ENCODE measurements at regions not wholly inside any gene's neighbourhood (a gene's known extent, or its start where the extent isn't known, plus 50 kb on each side); places are given as distances from the start of the nearest gene placed in this dataset.

DNA sequence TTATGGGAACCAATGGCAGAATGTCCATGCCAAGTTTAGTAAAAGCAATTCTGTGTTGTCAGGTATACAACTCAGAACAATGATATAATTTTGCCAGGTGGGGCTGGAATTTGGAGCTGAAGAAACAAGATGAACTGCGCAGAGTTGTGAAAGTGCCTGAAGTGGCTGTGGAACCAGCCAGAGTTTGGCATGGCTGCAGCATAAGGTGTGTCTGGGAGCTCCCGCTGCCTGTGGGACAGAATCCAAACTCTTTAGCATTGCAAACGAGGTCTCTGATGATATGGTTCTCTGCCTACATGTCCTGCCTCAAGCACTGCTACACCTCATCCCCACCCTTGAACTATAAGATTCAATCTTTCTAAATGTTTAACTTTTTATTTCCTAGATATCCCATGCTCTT lies 909.7 kb downstream of the EPHA4 start:
- no peak overlapping the region for H3K27ac Mint-ChIP-seq (ENCODE audit: low read depth)
- no peaks in the 10 kb centered on the region for H3K9me3 Mint-ChIP-seq
- H3K4me1 Mint-ChIP-seq: no peaks in the 10 kb centered on the region
- DNase-seq (ENCODE audit: low spot score in 2 of 2) (no peak), ATAC-seq (replicated peaks; ENCODE audit: extremely low read depth, poor library complexity, severe bottlenecking) (no peak)
- H3K36me3 Mint-ChIP-seq (ENCODE audit: insufficient read depth): peaks cover 1% of the 10 kb centered on the region
- H3K4me3 Mint-ChIP-seq: no peak overlapping the region
- H3K27me3 Mint-ChIP-seq: peaks cover 34% of the 10 kb centered on the region

DNA sequence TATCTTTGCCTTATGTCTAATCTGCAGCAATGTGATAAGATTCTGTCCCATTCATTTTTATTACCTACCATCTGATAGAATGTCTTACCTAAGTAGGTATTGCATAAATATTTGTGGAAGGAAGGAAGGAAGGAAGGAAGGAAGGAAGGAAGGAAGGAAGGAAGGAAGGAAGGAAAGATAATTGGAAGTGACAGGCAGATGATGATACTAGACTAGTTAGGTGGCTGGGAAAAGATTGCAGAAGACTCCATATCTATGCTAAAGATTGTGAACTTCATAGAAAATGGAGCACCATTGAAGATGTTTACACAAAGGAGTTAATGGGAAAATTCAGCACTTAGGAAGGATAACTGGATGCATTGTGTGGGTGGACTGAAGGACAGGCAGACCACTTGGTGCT lies 909.0 kb downstream of the EPHA4 start:
- Mint-ChIP-seq H3K27ac (ENCODE audit: low read depth) (no peak overlapping the region), H3K4me1 (no peaks in the 10 kb centered on the region), H3K9me3 (no peaks in the 10 kb centered on the region), H3K27me3 (peaks cover 32% of the 10 kb centered on the region), H3K4me3 (no peak overlapping the region), H3K36me3 (ENCODE audit: insufficient read depth) (peaks cover 1% of the 10 kb centered on the region)
- no peak for ATAC-seq (replicated peaks; ENCODE audit: extremely low read depth, poor library complexity, severe bottlenecking)
- no peak for DNase-seq (ENCODE audit: low spot score in 2 of 2)

- Mint-ChIP-seq H3K4me1 (no peaks in the 10 kb centered on the region), H3K27me3 (peaks cover 18% of the 10 kb centered on the region), H3K27ac (ENCODE audit: low read depth) (no peak overlapping the region), H3K36me3 (ENCODE audit: insufficient read depth) (peaks cover 1% of the 10 kb centered on the region), H3K4me3 (no peak overlapping the region), H3K9me3 (no peaks in the 10 kb centered on the region)
- no peak for DNase-seq (ENCODE audit: low spot score in 2 of 2)
- ATAC-seq (replicated peaks; ENCODE audit: extremely low read depth, poor library complexity, severe bottlenecking): no peak
Observed at GRCh38 chr2:220664272-220665107, 907.6 kb downstream of the EPHA4 start.

DNA sequence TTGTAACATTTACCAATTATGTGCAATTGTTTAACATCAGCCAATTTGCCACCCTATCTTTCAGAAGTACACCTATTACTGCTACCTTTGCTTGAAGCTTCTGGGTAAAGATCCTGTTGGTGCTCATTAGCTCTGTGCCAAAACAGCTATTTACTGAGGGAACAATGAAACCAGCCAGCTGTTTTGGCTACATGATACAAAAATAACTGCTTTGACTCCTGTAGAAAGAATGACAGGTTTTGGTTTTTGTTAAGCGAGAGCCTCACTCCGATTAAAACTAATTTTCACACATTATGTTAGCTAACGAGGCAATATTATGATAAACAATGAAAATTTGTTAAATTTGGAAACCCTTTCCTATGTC lies 907.0 kb downstream of the EPHA4 start:
- Mint-ChIP-seq H3K4me1 (no peaks in the 10 kb centered on the region), H3K9me3 (no peaks in the 10 kb centered on the region), H3K27ac (ENCODE audit: low read depth) (no peak overlapping the region), H3K27me3 (peaks cover 16% of the 10 kb centered on the region), H3K4me3 (no peak overlapping the region), H3K36me3 (ENCODE audit: insufficient read depth) (peaks cover 1% of the 10 kb centered on the region)
- no peak for DNase-seq (ENCODE audit: low spot score in 2 of 2)
- no peak for ATAC-seq (replicated peaks; ENCODE audit: extremely low read depth, poor library complexity, severe bottlenecking)

- DNase-seq (ENCODE audit: low spot score in 2 of 2): no peak
- Mint-ChIP-seq H3K4me1 (no peaks in the 10 kb centered on the region), H3K9me3 (no peaks in the 10 kb centered on the region)
Observed at GRCh38 chr2:220669324-220669723, 902.8 kb downstream of the EPHA4 start.

GRCh38 chr2:220670511-220670910 lies 901.6 kb downstream of the EPHA4 start:
- no peaks in the 10 kb centered on the region for H3K9me3 Mint-ChIP-seq
- H3K27me3 Mint-ChIP-seq: peaks cover 16% of the 10 kb centered on the region
- no peak overlapping the region for H3K4me3 Mint-ChIP-seq
- H3K36me3 Mint-ChIP-seq (ENCODE audit: insufficient read depth): peaks cover 1% of the 10 kb centered on the region
- H3K4me1 Mint-ChIP-seq: no peaks in the 10 kb centered on the region
- no peak overlapping the region for H3K27ac Mint-ChIP-seq (ENCODE audit: low read depth)
- ATAC-seq (replicated peaks; ENCODE audit: extremely low read depth, poor library complexity, severe bottlenecking): no peak
- no peak for DNase-seq (ENCODE audit: low spot score in 2 of 2)

More at GRCh38 chr2:220669324-220669723, 902.8 kb downstream of the EPHA4 start:
- Mint-ChIP-seq H3K4me3 (no peak overlapping the region), H3K36me3 (ENCODE audit: insufficient read depth) (peaks cover 1% of the 10 kb centered on the region), H3K27ac (ENCODE audit: low read depth) (no peak overlapping the region), H3K27me3 (peaks cover 16% of the 10 kb centered on the region)
- ATAC-seq (replicated peaks; ENCODE audit: extremely low read depth, poor library complexity, severe bottlenecking): no peak

DNA sequence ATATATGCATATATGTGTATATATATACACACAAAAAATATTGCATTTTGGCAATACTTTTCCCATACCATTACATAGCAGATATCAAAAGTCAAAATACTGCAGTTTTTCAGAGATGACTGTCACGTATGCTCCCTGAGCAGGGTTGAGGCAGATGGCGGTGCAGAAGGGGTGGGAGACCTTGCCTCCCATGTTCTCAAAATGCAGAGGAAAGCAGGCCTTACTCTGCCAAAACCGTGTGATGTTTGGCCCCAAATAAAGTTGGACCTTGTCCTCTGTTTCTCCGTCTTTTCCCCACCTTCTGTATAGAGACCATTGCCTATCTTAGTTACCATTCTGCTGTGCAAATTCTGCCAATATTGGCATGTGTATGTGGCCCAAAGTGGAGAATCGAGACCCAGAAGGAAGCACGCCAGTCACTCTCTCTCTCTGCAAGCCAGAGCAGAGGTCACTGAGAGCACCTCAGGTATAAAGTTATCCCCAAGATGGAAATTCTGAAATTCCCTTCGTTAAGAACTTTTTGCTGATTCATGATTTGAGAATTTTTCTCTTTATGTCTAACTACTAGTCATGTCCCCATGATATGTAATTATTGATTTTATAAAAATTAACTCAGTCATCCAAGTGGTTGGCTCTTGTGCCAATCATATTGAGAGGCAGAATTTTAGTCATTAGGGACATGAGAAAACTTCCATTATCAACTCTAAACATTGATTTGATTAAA lies 898.8 kb downstream of the EPHA4 start:
- H3K27ac Mint-ChIP-seq (ENCODE audit: low read depth): no peak overlapping the region
- no peak for ATAC-seq (replicated peaks; ENCODE audit: extremely low read depth, poor library complexity, severe bottlenecking)
- DNase-seq (ENCODE audit: low spot score in 2 of 2): no peak
- no peak overlapping the region for H3K4me3 Mint-ChIP-seq
- H3K9me3 Mint-ChIP-seq: no peaks in the 10 kb centered on the region
- H3K36me3 Mint-ChIP-seq (ENCODE audit: insufficient read depth): no peaks in the 10 kb centered on the region
- no peaks in the 10 kb centered on the region for H3K27me3 Mint-ChIP-seq
- H3K4me1 Mint-ChIP-seq: no peaks in the 10 kb centered on the region

DNA sequence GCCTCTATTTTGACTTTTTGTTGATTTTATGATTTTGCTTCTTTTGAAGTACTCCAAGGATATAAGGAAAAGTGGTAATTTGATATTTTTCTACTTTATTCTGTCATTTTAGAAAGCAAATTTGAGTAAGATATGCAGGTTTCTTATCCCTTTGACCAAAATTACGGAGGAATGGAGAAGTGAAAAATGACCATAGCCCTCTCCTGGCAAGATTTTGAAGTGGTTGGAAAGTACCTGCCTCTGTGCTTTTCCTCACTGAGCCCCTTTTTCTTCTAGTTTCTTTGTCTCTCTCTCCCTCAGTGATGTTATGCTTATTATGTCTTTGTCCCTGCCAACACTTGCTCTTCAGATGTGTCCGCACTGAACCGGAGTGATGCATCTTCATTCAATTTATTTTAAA lies 898.1 kb downstream of the EPHA4 start:
- peaks cover 2% of the 10 kb centered on the region for H3K27me3 Mint-ChIP-seq
- no peak overlapping the region for H3K27ac Mint-ChIP-seq (ENCODE audit: low read depth)
- no peak overlapping the region for H3K4me3 Mint-ChIP-seq
- H3K9me3 Mint-ChIP-seq: no peaks in the 10 kb centered on the region
- H3K4me1 Mint-ChIP-seq: no peaks in the 10 kb centered on the region
- DNase-seq (ENCODE audit: low spot score in 2 of 2): no peak
- H3K36me3 Mint-ChIP-seq (ENCODE audit: insufficient read depth): no peaks in the 10 kb centered on the region
- ATAC-seq (replicated peaks; ENCODE audit: extremely low read depth, poor library complexity, severe bottlenecking): no peak

- H3K4me3 Mint-ChIP-seq: no peak overlapping the region
- H3K4me1 Mint-ChIP-seq: no peaks in the 10 kb centered on the region
- H3K9me3 Mint-ChIP-seq: no peaks in the 10 kb centered on the region
- H3K27me3 Mint-ChIP-seq: peaks cover 26% of the 10 kb centered on the region
- no peak overlapping the region for H3K27ac Mint-ChIP-seq (ENCODE audit: low read depth)
- ATAC-seq (replicated peaks; ENCODE audit: extremely low read depth, poor library complexity, severe bottlenecking): no peak
- DNase-seq (ENCODE audit: low spot score in 2 of 2): no peak
- no peaks in the 10 kb centered on the region for H3K36me3 Mint-ChIP-seq (ENCODE audit: insufficient read depth)
Observed at GRCh38 chr2:220676695-220677094, 895.4 kb downstream of the EPHA4 start.

DNA sequence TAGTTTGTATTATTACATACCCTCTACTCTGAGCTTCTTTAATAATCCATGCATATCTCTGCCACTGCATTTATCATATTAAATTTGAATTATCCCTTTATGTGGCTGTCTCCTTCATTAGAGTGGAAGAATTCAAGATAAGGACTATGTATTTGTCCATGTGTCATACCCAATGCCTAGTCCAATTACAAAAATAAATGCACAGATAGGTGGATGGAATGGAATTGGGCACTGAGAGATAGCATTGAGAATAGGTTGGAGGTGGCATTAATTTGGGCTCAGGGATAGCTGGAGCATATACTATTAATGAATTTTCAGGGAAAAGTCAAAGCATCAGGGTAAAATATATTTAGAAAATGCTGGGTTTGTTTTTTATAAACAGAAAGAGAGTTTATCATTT lies 893.2 kb downstream of the EPHA4 start:
- Mint-ChIP-seq H3K9me3 (no peaks in the 10 kb centered on the region), H3K4me3 (no peak overlapping the region), H3K27me3 (peaks cover 40% of the 10 kb centered on the region), H3K27ac (ENCODE audit: low read depth) (no peak overlapping the region), H3K4me1 (no peaks in the 10 kb centered on the region), H3K36me3 (ENCODE audit: insufficient read depth) (no peaks in the 10 kb centered on the region)
- no peak for ATAC-seq (replicated peaks; ENCODE audit: extremely low read depth, poor library complexity, severe bottlenecking)
- DNase-seq (ENCODE audit: low spot score in 2 of 2): no peak

DNA sequence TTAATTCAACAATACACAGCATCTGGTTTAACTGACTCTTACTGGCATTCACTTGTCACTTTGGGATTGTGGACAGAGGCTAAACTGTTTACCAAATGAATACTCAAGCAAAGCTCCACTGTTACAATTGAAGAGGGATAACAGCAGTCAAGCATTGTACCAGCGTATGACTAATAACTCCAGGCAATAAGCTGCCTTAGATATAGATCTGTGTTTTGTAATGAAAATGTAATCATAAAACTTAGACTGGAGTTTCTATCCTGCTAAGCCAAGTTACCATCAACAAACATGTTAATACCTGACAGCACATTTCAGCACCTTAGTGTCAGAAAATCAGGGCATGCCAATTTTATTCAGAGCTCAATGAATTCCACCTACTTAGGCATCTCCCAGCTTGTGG lies 889.5 kb downstream of the EPHA4 start:
- H3K4me3 Mint-ChIP-seq: no peak overlapping the region
- no peak overlapping the region for H3K27ac Mint-ChIP-seq (ENCODE audit: low read depth)
- peaks cover 64% of the 10 kb centered on the region for H3K27me3 Mint-ChIP-seq

GRCh38 chr2:220684099-220684498 lies 888.0 kb downstream of the EPHA4 start:
- H3K4me1 Mint-ChIP-seq: no peaks in the 10 kb centered on the region
- H3K4me3 Mint-ChIP-seq: no peak overlapping the region
- DNase-seq (ENCODE audit: low spot score in 2 of 2) (no peak), ATAC-seq (replicated peaks; ENCODE audit: extremely low read depth, poor library complexity, severe bottlenecking) (no peak)
- H3K27ac Mint-ChIP-seq (ENCODE audit: low read depth): no peak overlapping the region
- H3K9me3 Mint-ChIP-seq: no peaks in the 10 kb centered on the region
- no peaks in the 10 kb centered on the region for H3K36me3 Mint-ChIP-seq (ENCODE audit: insufficient read depth)
- H3K27me3 Mint-ChIP-seq: peaks cover 61% of the 10 kb centered on the region

More for the DNA sequence above, 889.5 kb downstream of the EPHA4 start:
- H3K36me3 Mint-ChIP-seq (ENCODE audit: insufficient read depth): no peaks in the 10 kb centered on the region
- no peaks in the 10 kb centered on the region for H3K9me3 Mint-ChIP-seq
- no peak for ATAC-seq (replicated peaks; ENCODE audit: extremely low read depth, poor library complexity, severe bottlenecking)
- DNase-seq (ENCODE audit: low spot score in 2 of 2): no peak
- no peaks in the 10 kb centered on the region for H3K4me1 Mint-ChIP-seq

GRCh38 chr2:220687231-220687843 lies 884.8 kb downstream of the EPHA4 start:
- ATAC-seq (replicated peaks; ENCODE audit: extremely low read depth, poor library complexity, severe bottlenecking) (peak; percentile 79), DNase-seq (ENCODE audit: low spot score in 2 of 2) (peak; percentile 33 to 47)
- H3K4me3 Mint-ChIP-seq: no peak overlapping the region
- H3K36me3 Mint-ChIP-seq (ENCODE audit: insufficient read depth): no peaks in the 10 kb centered on the region
- H3K27me3 Mint-ChIP-seq: peaks cover 34% of the 10 kb centered on the region
- H3K9me3 Mint-ChIP-seq: no peaks in the 10 kb centered on the region
- no peak overlapping the region for H3K27ac Mint-ChIP-seq (ENCODE audit: low read depth)
- H3K4me1 Mint-ChIP-seq: no peaks in the 10 kb centered on the region

Data from central memory CD8-positive, alpha-beta T cell (primary cell).